Endodermal cell (in vitro differentiated cells): ENCODE measurements at regions not wholly inside any gene's neighbourhood (a gene's known extent, or its start where the extent isn't known, plus 50 kb on each side); places are given as distances from the start of the nearest gene placed in this dataset.
A peak's percentile ranks its signal among the peaks of the same experiment; 100 is the strongest.
"Not testable (repeated sequence)": the region's sequence is repeated elsewhere in the genome, so short reads cannot be mapped to it uniquely, and the experiment has no call there.

Source experiments
- DNase-seq: peaks from one replicate; pipeline ENCODE4 v3.0.0-alpha.2; 2017
- H3K27ac ChIP-seq: 2 replicates; pipeline ENCODE4 v1.5.1; 2013; ENCODE audit warnings: mild to moderate bottlenecking, low read depth, low read length, moderate library complexity
- H3K27me3 ChIP-seq: 2 replicates; pipeline ENCODE4 v1.6.1; 2013; ENCODE audit warnings: mild to moderate bottlenecking, low read length, moderate library complexity; ENCODE audit not compliant: insufficient read depth, control insufficient read depth, poor library complexity, severe bottlenecking
- H3K36me3 ChIP-seq: 2 replicates; pipeline ENCODE4 v1.7.0; 2013; ENCODE audit warnings: mild to moderate bottlenecking, low read length, moderate library complexity; ENCODE audit not compliant: control insufficient read depth, insufficient read depth
- H3K4me1 ChIP-seq: one replicate; pipeline ENCODE4 v1.7.0; 2013; ENCODE audit warnings: low read length; ENCODE audit not compliant: control insufficient read depth, insufficient read depth
- H3K4me3 ChIP-seq: 2 replicates; pipeline ENCODE4 v1.5.1; 2013; ENCODE audit warnings: mild to moderate bottlenecking, low read length, moderate library complexity
- H3K9ac ChIP-seq: 2 replicates; pipeline ENCODE4 v1.6.1; 2013; ENCODE audit warnings: mild to moderate bottlenecking, low read length, moderate library complexity; ENCODE audit not compliant: poor library complexity, severe bottlenecking; ENCODE audit errors: extremely low read depth
- H3K9me3 ChIP-seq: 2 replicates; pipeline ENCODE4 v1.6.1; 2013; ENCODE audit warnings: mild to moderate bottlenecking, low read length, moderate library complexity; ENCODE audit not compliant: control insufficient read depth
- H3K27ac Mint-ChIP-seq: 2 replicates; pipeline ENCODE4 v1.8.0; 2020; ENCODE audit warnings: mixed read lengths
- H3K27me3 Mint-ChIP-seq: 2 replicates; pipeline ENCODE4 v1.8.0; 2021; ENCODE audit warnings: mild to moderate bottlenecking, mixed read lengths; ENCODE audit not compliant: insufficient read depth
- H3K36me3 Mint-ChIP-seq: 2 replicates; pipeline ENCODE4 v1.8.0; 2020; ENCODE audit warnings: low read depth, mixed read lengths
- H3K4me1 Mint-ChIP-seq: 2 replicates; pipeline ENCODE4 v1.8.0; 2020; ENCODE audit warnings: mixed read lengths
- H3K4me3 Mint-ChIP-seq: 2 replicates; pipeline ENCODE4 v1.8.0; 2020; ENCODE audit warnings: mild to moderate bottlenecking, moderate library complexity, mixed read lengths
- H3K9me3 Mint-ChIP-seq: 2 replicates; pipeline ENCODE4 v1.8.0; 2020; ENCODE audit warnings: mild to moderate bottlenecking, mixed read lengths
- CTCF ChIP-seq: fragments of 200-600 bp; sonication (generic); conservative IDR thresholded peaks from 2 replicates; pipeline ENCODE4 v1.5.0; 2021; ENCODE audit warnings: antibody characterized with exemption, mild to moderate bottlenecking
- WGBS, 2 experiments: methylation state at CpG; one replicate each; pipeline versions ENCODE4 v1.1.5 to v1.1.7; 2013; ENCODE audit warnings: missing lambda C conversion rate in 2 of 2, mixed read lengths in 1 of 2; ENCODE audit not compliant: insufficient coverage in 1 of 2, insufficient read length in 1 of 2; 5-methylcytosine and 5-hydroxymethylcytosine counted together

- H3K9ac ChIP-seq, DNase-seq, H3K4me1 ChIP-seq, H3K27me3 ChIP-seq, H3K4me3 Mint-ChIP-seq, H3K9me3 ChIP-seq, H3K9me3 Mint-ChIP-seq, H3K4me3 ChIP-seq, H3K4me1 Mint-ChIP-seq, H3K36me3 ChIP-seq, H3K27ac Mint-ChIP-seq, H3K36me3 Mint-ChIP-seq, H3K27ac ChIP-seq: not testable (repeated sequence)
- WGBS, 2 experiments, result 69% methylated on average over 2 of the region's 2 CpGs; no CpG with 5 or more reads in 1 of the 2 experiments
- peaks cover 29% of the 10 kb centered on the region for H3K27me3 Mint-ChIP-seq
- peak; percentile 52 for TF ChIP-seq CTCF
Measured at GRCh38 chr2:95666636-95667035, 74.8 kb downstream of the TRIM43 start.

GRCh38 chr2:95667480-95667879 lies 75.7 kb downstream of the TRIM43 start:
- no peaks in the 10 kb centered on the region for H3K9me3 Mint-ChIP-seq
- TF ChIP-seq CTCF, result no peak
- H3K36me3 ChIP-seq, result no peaks in the 10 kb centered on the region
- no peaks in the 10 kb centered on the region for H3K4me1 Mint-ChIP-seq
- H3K9me3 ChIP-seq, result no peaks in the 10 kb centered on the region
- H3K4me3 ChIP-seq, result no peak overlapping the region
- no peak overlapping the region for H3K9ac ChIP-seq
- H3K36me3 Mint-ChIP-seq, result no peaks in the 10 kb centered on the region
- no peaks in the 10 kb centered on the region for H3K27me3 ChIP-seq
- H3K4me3 Mint-ChIP-seq, result no peak overlapping the region
- no peak for DNase-seq
- no peak overlapping the region for H3K27ac ChIP-seq
- no peaks in the 10 kb centered on the region for H3K4me1 ChIP-seq
- no peak overlapping the region for H3K27ac Mint-ChIP-seq
- peaks cover 32% of the 10 kb centered on the region for H3K27me3 Mint-ChIP-seq

- H3K27ac Mint-ChIP-seq, H3K9me3 Mint-ChIP-seq, H3K9ac ChIP-seq, H3K27me3 ChIP-seq, H3K4me1 ChIP-seq, DNase-seq, H3K27ac ChIP-seq, H3K36me3 ChIP-seq, H3K36me3 Mint-ChIP-seq, H3K4me1 Mint-ChIP-seq, H3K4me3 ChIP-seq, H3K4me3 Mint-ChIP-seq, H3K9me3 ChIP-seq: not testable (repeated sequence)
- 40 to 66% methylated on average over 1 to 5 of the region's 5 CpGs for WGBS, 2 experiments
- H3K27me3 Mint-ChIP-seq, result peaks cover 42% of the 10 kb centered on the region
Measured at GRCh38 chr2:95668934-95669333, 77.1 kb downstream of the TRIM43 start.

- Mint-ChIP-seq H3K36me3 (no peaks in the 10 kb centered on the region), H3K27me3 (peaks cover 46% of the 10 kb centered on the region), H3K9me3 (no peaks in the 10 kb centered on the region), H3K4me1 (no peaks in the 10 kb centered on the region), H3K27ac (no peak overlapping the region), H3K4me3 (no peak overlapping the region)
- no peaks in the 10 kb centered on the region for H3K36me3 ChIP-seq
- no peaks in the 10 kb centered on the region for H3K4me1 ChIP-seq
- H3K27ac ChIP-seq, result no peak overlapping the region
- no peaks in the 10 kb centered on the region for H3K9me3 ChIP-seq
- WGBS, 2 experiments, result 70 to 83% methylated on average over 1 to 3 of the region's 4 CpGs
- H3K4me3 ChIP-seq, result no peak overlapping the region
- no peak overlapping the region for H3K9ac ChIP-seq
- DNase-seq, result no peak
- H3K27me3 ChIP-seq, result no peaks in the 10 kb centered on the region
- no peak for TF ChIP-seq CTCF
Measured at GRCh38 chr2:95669441-95669991, 77.7 kb downstream of the TRIM43 start.
